HEK293 (cell line): ENCODE measurements at regions not wholly inside any gene's neighbourhood (a gene's known extent, or its start where the extent isn't known, plus 50 kb on each side); places are given as distances from the start of the nearest gene placed in this dataset.
A peak's percentile ranks its signal among the peaks of the same experiment; 100 is the strongest.

Experiments used
- CTCF ChIA-PET: fragments of 350-600 bp; formaldehyde crosslinking; extraction: SDS; loops from one replicate; lab custom pipeline; 2021; ENCODE audit warnings: antibody characterized with exemption; lab: Yijun Ruan, JAX
- POLR2A ChIA-PET: fragments of 300-600 bp; formaldehyde crosslinking; extraction: SDS; loops from one replicate; lab custom pipeline; 2020; ENCODE audit warnings: antibody characterized with exemption, inconsistent platforms; lab: Yijun Ruan, JAX
- H3K27ac ChIP-seq: fragments of 200-500 bp; sonication (Bioruptor generic); 2 replicates; pipeline ENCODE4 v1.5.1; 2014; ENCODE audit warnings: low read depth, low read length, control low read depth, inconsistent platforms; ENCODE audit errors: extremely low read depth
- H3K36me3 ChIP-seq, 2 experiments: fragments of 200-500 bp in 1 of 2; sonication (Bioruptor generic) in 1 of 2; 1 replicate in 1 of 2; 2 replicates in 1 of 2; pipeline ENCODE4 v1.5.1; 2014 to 2017; ENCODE audit warnings: inconsistent platforms in 2 of 2, low read length in 2 of 2; ENCODE audit not compliant: control insufficient read depth in 2 of 2, insufficient read depth in 1 of 2
- H3K4me1 ChIP-seq: fragments of 200-500 bp; sonication (Bioruptor generic); 2 replicates; pipeline ENCODE4 v1.5.1; 2014; ENCODE audit warnings: mild to moderate bottlenecking, low read length, inconsistent platforms; ENCODE audit not compliant: control insufficient read depth, insufficient read depth
- H3K4me3 ChIP-seq: 2 replicates; pipeline ENCODE4 v1.5.1; 2011; ENCODE audit warnings: low read depth, mild to moderate bottlenecking, control low read depth, low read length, moderate library complexity
- H3K9me3 ChIP-seq: fragments of 200-500 bp; sonication (Bioruptor generic); 2 replicates; pipeline ENCODE4 v1.5.1; 2014; ENCODE audit warnings: low read depth, low read length, inconsistent platforms; ENCODE audit not compliant: control insufficient read depth, insufficient read depth
- IKZF3 ChIP-seq: fragments of 450-650 bp; IDR thresholded peaks from 2 replicates; pipeline ENCODE4 v1.5.0; 2018; ENCODE audit warnings: missing biosample characterization, mild to moderate bottlenecking, missing genetic modification characterization, moderate library complexity
- KLF8 ChIP-seq: fragments of 450-650 bp; formaldehyde crosslinking; IDR thresholded peaks from 2 replicates; pipeline ENCODE4 v1.5.1; 2016; ENCODE audit warnings: missing biosample characterization, missing genetic modification characterization
- SCRT1 ChIP-seq: fragments of 450-650 bp; formaldehyde crosslinking; IDR thresholded peaks from 2 replicates; pipeline ENCODE4 v1.5.1; 2016; ENCODE audit warnings: missing biosample characterization, missing genetic modification characterization, borderline replicate concordance
- SCRT2 ChIP-seq: fragments of 450-650 bp; formaldehyde crosslinking; IDR thresholded peaks from 2 replicates; pipeline ENCODE4 v1.5.1; 2016; ENCODE audit warnings: missing biosample characterization, missing genetic modification characterization
- TCF7L2 ChIP-seq: IDR thresholded peaks from 2 replicates; pipeline ENCODE4 v1.6.1; 2011; ENCODE audit warnings: low read depth, mild to moderate bottlenecking, inconsistent platforms, low read length, moderate library complexity, borderline replicate concordance
- TRIM28 ChIP-seq: IDR thresholded peaks from 2 replicates; pipeline ENCODE4 v1.6.1; 2011; ENCODE audit warnings: low read length, control low read depth, borderline replicate concordance
- ZBTB11 ChIP-seq: fragments of 450-650 bp; formaldehyde crosslinking; conservative IDR thresholded peaks from 2 replicates; pipeline ENCODE4 v1.5.1; 2016; ENCODE audit warnings: low read depth, missing biosample characterization, missing genetic modification characterization
- ZNF148 ChIP-seq: fragments of 450-650 bp; formaldehyde crosslinking; IDR thresholded peaks from 2 replicates; pipeline ENCODE4 v1.5.0; 2017; ENCODE audit warnings: missing biosample characterization, missing genetic modification characterization, borderline replicate concordance
- ZNF26 ChIP-seq: fragments of 450-650 bp; formaldehyde crosslinking; IDR thresholded peaks from 2 replicates; pipeline ENCODE4 v1.5.1; 2016; ENCODE audit warnings: missing biosample characterization, missing genetic modification characterization
- ZNF510 ChIP-seq: fragments of 450-650 bp; formaldehyde crosslinking; IDR thresholded peaks from 2 replicates; pipeline ENCODE4 v1.5.1; 2018; ENCODE audit warnings: mild to moderate bottlenecking, missing genetic modification characterization, missing biosample characterization; ENCODE audit not compliant: insufficient replicate concordance
- ZNF571 ChIP-seq: fragments of 450-650 bp; formaldehyde crosslinking; IDR thresholded peaks from 2 replicates; pipeline ENCODE4 v1.5.0; 2017; ENCODE audit warnings: missing biosample characterization, missing genetic modification characterization
- ZNF837 ChIP-seq: fragments of 450-650 bp; formaldehyde crosslinking; IDR thresholded peaks from 2 replicates; pipeline ENCODE4 v1.5.1; 2016; ENCODE audit warnings: missing biosample characterization, missing genetic modification characterization

GRCh38 chr13:84821261-84821660 is 939.0 kb upstream of the SLITRK1 start:
- Histone ChIP-seq H3K27ac (no peak overlapping the region), H3K4me1 (no peaks in the 10 kb centered on the region), H3K4me3 (no peak overlapping the region), H3K36me3 (no peaks in the 10 kb centered on the region), H3K9me3 (no peaks in the 10 kb centered on the region)
- CTCF ChIA-PET = no interaction called here
- POLR2A ChIA-PET = no interaction called here
- TF ChIP-seq ZNF510 (tag by site-specific recombination) = no peak
- TF ChIP-seq TRIM28 = 0 out of 2 replicates have a peak, but pooled peaks have one; percentile 46
- TF ChIP-seq ZNF571 (tag by site-specific recombination) = no peak
- TF ChIP-seq ZBTB11 = no peak

- CTCF ChIA-PET = no interaction called here
- H3K36me3 ChIP-seq = no peaks in the 10 kb centered on the region
- no peak overlapping the region for H3K27ac ChIP-seq
- no peaks in the 10 kb centered on the region for H3K4me1 ChIP-seq
- POLR2A ChIA-PET = no interaction called here
- TF ChIP-seq ZNF837 = no peak
- TF ChIP-seq SCRT1 (tag by site-specific recombination) = no peak
- no peak for TF ChIP-seq IKZF3 (tag by site-specific recombination)
- TF ChIP-seq TCF7L2 = 0 out of 2 replicates have a peak, but pooled peaks have one; percentile 18
- H3K9me3 ChIP-seq = no peaks in the 10 kb centered on the region
- no peak overlapping the region for H3K4me3 ChIP-seq
These were observed 934.4 kb upstream of the SLITRK1 start for GRCh38 chr13:84816567-84817105.

GRCh38 chr13:84812789-84813188 is 930.5 kb upstream of the SLITRK1 start:
- Histone ChIP-seq H3K27ac (no peak overlapping the region), H3K4me1 (no peaks in the 10 kb centered on the region), H3K36me3 (no peaks in the 10 kb centered on the region), H3K4me3 (no peak overlapping the region), H3K9me3 (no peaks in the 10 kb centered on the region)
- TF ChIP-seq KLF8 (tag by site-specific recombination) (no peak), SCRT2 (tag by site-specific recombination) (no peak), ZNF26 (tag by site-specific recombination) (no peak), ZNF148 (tag by site-specific recombination) (no peak)
- ChIA-PET CTCF (no interaction called here), POLR2A (no interaction called here)
